Chondrocyte (in vitro differentiated cells): ENCODE measurements at regions not wholly inside any gene's neighbourhood (a gene's known extent, or its start where the extent isn't known, plus 50 kb on each side); places are given as distances from the start of the nearest gene placed in this dataset.

Experiments
- DNase-seq: peaks from one replicate; pipeline ENCODE4 v3.0.0; 2021; ENCODE audit warnings: mixed read lengths, low spot score
- H3K27ac Mint-ChIP-seq: one replicate; pipeline ENCODE4 v1.8.0; 2021; ENCODE audit warnings: mild to moderate bottlenecking, moderate library complexity, mixed read lengths; ENCODE audit not compliant: unreplicated experiment
- H3K27me3 Mint-ChIP-seq: 2 replicates; pipeline ENCODE4 v1.8.0; 2021; ENCODE audit warnings: low read depth, mixed read lengths
- H3K36me3 Mint-ChIP-seq: 2 replicates; pipeline ENCODE4 v1.8.0; 2021; ENCODE audit warnings: low read depth, mixed read lengths
- H3K4me1 Mint-ChIP-seq: 2 replicates; pipeline ENCODE4 v1.8.0; 2021; ENCODE audit warnings: low read depth, mild to moderate bottlenecking, mixed read lengths
- H3K4me3 Mint-ChIP-seq: one replicate; pipeline ENCODE4 v1.8.0; 2021; ENCODE audit warnings: mild to moderate bottlenecking, moderate library complexity, mixed read lengths; ENCODE audit not compliant: unreplicated experiment
- H3K9me3 Mint-ChIP-seq: 2 replicates; pipeline ENCODE4 v1.8.0; 2021; ENCODE audit warnings: low read depth, mixed read lengths
- TF ChIP-seq, protein P1 (sequence below): fragments of 200-600 bp; sonication (generic); IDR thresholded peaks from 2 replicates; pipeline ENCODE4 v1.5.0; 2021; ENCODE audit warnings: antibody characterized with exemption, mild to moderate bottlenecking, moderate library complexity

DNA sequence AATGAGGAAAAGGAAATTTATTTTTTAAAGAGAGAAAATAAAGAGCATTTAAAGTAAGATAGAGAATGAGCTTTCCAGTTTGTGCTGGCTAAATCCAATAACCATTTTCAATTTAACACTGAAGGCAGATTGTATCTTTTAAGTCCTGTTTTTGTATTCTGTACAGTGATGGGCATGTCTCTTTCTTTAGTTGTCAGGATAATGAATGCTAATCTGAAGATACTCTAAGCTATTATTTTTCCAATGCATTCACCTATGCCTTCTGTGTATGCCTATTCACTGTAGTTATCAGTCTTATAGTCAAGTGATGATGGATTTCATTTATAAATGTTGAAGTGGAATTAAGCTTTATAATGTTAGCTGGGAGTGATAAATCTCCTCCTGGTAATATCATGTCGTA is 101.4 kb downstream of the DYNAP start:
- peaks cover 5% of the 10 kb centered on the region for H3K27me3 Mint-ChIP-seq
- TF ChIP-seq, protein P1, sequence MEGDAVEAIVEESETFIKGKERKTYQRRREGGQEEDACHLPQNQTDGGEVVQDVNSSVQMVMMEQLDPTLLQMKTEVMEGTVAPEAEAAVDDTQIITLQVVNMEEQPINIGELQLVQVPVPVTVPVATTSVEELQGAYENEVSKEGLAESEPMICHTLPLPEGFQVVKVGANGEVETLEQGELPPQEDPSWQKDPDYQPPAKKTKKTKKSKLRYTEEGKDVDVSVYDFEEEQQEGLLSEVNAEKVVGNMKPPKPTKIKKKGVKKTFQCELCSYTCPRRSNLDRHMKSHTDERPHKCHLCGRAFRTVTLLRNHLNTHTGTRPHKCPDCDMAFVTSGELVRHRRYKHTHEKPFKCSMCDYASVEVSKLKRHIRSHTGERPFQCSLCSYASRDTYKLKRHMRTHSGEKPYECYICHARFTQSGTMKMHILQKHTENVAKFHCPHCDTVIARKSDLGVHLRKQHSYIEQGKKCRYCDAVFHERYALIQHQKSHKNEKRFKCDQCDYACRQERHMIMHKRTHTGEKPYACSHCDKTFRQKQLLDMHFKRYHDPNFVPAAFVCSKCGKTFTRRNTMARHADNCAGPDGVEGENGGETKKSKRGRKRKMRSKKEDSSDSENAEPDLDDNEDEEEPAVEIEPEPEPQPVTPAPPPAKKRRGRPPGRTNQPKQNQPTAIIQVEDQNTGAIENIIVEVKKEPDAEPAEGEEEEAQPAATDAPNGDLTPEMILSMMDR = no peak
- peaks cover 5% of the 10 kb centered on the region for H3K4me1 Mint-ChIP-seq
- DNase-seq = no peak
- H3K27ac Mint-ChIP-seq = no peak overlapping the region
- peaks cover 11% of the 10 kb centered on the region for H3K9me3 Mint-ChIP-seq
- no peak overlapping the region for H3K4me3 Mint-ChIP-seq
- H3K36me3 Mint-ChIP-seq = no peaks in the 10 kb centered on the region

DNA sequence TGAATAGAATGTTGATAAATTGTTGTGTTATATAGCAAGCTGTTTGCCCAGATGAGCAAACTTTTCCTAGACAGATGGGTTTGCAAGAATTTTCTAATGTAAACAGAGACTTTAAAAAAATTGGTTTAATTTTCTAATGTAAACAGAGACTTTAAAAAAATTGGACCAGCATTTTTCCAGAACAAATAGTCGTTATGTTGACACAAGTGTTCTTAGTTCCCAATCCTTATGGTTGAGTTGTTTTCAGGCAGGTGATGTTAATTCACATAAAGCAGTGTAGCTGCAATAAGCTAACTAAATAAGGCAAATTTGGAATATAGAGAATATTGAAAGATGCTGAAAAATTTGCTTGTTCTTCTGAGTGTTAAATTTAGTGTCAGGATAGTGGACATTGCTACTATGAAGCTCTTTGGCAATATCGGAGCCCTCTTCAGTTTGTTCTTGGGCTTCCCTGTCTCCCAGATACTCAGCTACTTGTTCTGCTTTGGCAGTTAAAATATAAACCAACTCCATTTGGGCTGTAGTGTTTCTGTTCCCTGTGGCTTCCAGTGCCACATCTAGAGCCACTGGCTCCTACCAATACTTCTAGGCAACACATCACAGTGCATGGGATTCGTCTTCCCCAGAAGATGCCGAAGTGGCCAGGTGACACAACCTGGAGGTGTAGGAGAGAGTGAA is 105.7 kb downstream of the DYNAP start:
- H3K4me3 Mint-ChIP-seq = no peak overlapping the region
- no peak for DNase-seq
- peaks cover 2% of the 10 kb centered on the region for H3K27me3 Mint-ChIP-seq
- TF ChIP-seq, protein P1 = no peak
- H3K27ac Mint-ChIP-seq = no peak overlapping the region
- H3K36me3 Mint-ChIP-seq = no peaks in the 10 kb centered on the region
- H3K9me3 Mint-ChIP-seq = peaks cover 11% of the 10 kb centered on the region
- H3K4me1 Mint-ChIP-seq = peaks cover 5% of the 10 kb centered on the region

DNA sequence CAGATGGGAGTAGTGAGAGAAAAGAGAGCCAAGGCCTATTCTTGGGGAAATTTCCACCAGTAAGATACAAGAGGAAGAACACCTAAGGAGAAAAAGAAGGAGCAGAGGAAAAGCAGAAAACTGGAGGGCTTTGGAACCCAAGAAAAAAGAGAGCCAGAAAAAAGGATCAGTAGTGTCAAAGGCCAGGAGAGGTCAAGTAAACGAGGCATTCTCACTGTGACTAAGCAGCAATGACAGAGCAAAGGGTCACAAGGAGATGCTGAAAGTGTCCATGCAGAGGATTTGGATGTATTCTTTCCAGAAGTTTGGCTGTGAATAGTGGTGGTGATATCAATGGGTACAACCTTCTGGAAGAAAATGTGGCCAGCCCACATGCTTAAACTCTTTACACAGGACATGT is 109.5 kb downstream of the DYNAP start:
- peaks cover 11% of the 10 kb centered on the region for H3K4me1 Mint-ChIP-seq
- no peak overlapping the region for H3K27ac Mint-ChIP-seq
- no peaks in the 10 kb centered on the region for H3K9me3 Mint-ChIP-seq
- TF ChIP-seq, protein P1 = no peak
- no peaks in the 10 kb centered on the region for H3K27me3 Mint-ChIP-seq
- no peaks in the 10 kb centered on the region for H3K36me3 Mint-ChIP-seq
- DNase-seq = no peak
- H3K4me3 Mint-ChIP-seq = no peak overlapping the region

DNA sequence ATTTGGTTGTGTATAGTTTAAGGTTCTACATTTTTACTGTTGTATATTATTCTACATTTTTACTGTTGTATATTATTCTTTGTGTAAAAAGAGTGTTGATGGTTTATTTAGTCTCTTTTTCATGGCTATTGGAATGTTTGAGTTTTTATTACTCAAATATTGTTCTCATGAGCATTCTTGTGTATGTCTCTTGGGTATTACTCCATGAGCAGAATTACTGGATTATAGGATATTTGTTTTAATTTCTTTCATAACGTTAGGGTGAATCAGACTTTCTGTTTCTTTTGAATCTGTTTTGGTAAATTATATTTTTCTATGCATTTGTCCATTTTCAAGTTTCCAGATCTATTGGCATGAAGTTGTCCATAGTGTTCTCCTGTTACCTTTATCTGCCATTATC is 111.6 kb downstream of the DYNAP start:
- peak overlapping the region; percentile 13 for H3K27ac Mint-ChIP-seq
- no peak for DNase-seq
- no peaks in the 10 kb centered on the region for H3K36me3 Mint-ChIP-seq
- H3K27me3 Mint-ChIP-seq = no peaks in the 10 kb centered on the region
- H3K9me3 Mint-ChIP-seq = peaks cover 10% of the 10 kb centered on the region
- no peak overlapping the region for H3K4me3 Mint-ChIP-seq
- peaks cover 6% of the 10 kb centered on the region for H3K4me1 Mint-ChIP-seq
- TF ChIP-seq, protein P1 = no peak

DNA sequence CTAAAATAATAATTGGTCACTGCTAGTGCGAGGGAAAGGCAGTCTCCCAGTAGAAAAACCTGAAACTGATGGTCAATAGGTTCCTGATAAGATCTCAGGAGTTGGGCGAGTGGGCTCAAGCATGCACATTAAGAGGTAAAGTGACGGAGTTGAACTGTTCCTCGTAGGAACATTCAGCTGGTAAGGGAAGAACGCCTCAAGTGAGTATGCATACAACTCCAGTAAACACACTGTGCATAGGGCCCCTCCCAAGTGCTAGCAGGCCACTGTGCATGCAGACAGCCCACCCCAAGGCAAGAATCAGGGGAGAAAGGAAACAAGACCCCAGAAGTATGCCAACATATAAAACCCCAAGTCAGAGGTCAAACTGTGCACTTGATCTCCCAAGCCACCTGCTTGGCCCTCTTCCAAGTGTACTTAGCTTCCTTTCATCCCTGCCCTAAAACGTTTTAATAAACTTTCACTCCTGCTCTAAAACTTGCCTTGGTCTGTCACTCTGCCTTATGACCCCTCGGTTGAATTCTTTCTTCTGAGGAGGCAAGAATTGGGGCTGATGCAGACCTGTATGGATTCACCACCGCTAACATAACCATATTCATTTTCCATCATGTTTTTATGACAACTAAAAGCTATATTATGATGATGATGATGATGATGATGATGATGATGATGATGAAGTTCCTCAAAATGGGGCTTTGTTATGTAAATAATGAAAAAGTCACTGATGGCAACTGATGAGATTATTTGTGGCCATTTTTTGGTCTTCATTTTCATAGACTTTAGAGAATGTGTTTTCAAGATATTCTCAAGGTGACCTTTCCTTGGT is 118.0 kb upstream of the RAB27B start:
- H3K27ac Mint-ChIP-seq = no peak overlapping the region
- no peak for DNase-seq
- H3K27me3 Mint-ChIP-seq = no peaks in the 10 kb centered on the region
- TF ChIP-seq, protein P1 = no peak
- H3K4me1 Mint-ChIP-seq = peaks cover 18% of the 10 kb centered on the region
- H3K9me3 Mint-ChIP-seq = peaks cover 11% of the 10 kb centered on the region
- no peak overlapping the region for H3K4me3 Mint-ChIP-seq
- H3K36me3 Mint-ChIP-seq = no peaks in the 10 kb centered on the region
